A673 (cell line): ENCODE measurements at regions not wholly inside any gene's neighbourhood (a gene's known extent, or its start where the extent isn't known, plus 50 kb on each side); places are given as distances from the start of the nearest gene placed in this dataset.

Experiments used
- BruUV-seq: library from RNA; stranded (reverse); fragments of 400-500 nt; replicated peaks from 2 replicates; lab custom pipeline; 2021; lab: Mats Ljungman, UMichigan
- CTCF ChIA-PET: fragments of 300-600 bp; sonication (Branson Sonifier 250); formaldehyde crosslinking; loops from one replicate; lab custom pipeline; 2022; ENCODE audit warnings: antibody characterized with exemption; lab: Charles Lee
- POLR2A ChIA-PET: fragments of 300-600 bp; sonication (Branson Sonifier 250); formaldehyde crosslinking; loops from one replicate; lab custom pipeline; 2022; ENCODE audit warnings: antibody characterized with exemption; ENCODE audit not compliant: low non-redundant PET; lab: Charles Lee
- DNase-seq: peaks from one replicate; pipeline ENCODE4 v3.0.0-alpha.2; 2015; ENCODE audit warnings: low spot score
- H3K27ac ChIP-seq: fragments of 200-600 bp; sonication (generic); 2 replicates; pipeline ENCODE4 v1.5.1; 2016; ENCODE audit warnings: mixed run types, low read depth, mild to moderate bottlenecking, mixed read lengths, antibody characterized with exemption, low read length; ENCODE audit not compliant: poor library complexity, severe bottlenecking
- H3K27me3 ChIP-seq: fragments of 200-600 bp; sonication (generic); replicated peaks from 2 replicates; pipeline ENCODE4 v1.6.1; 2017; ENCODE audit warnings: mixed run types, low read depth, mild to moderate bottlenecking, mixed read lengths, antibody characterized with exemption, low read length; ENCODE audit not compliant: insufficient read depth, poor library complexity
- H3K36me3 ChIP-seq: fragments of 200-600 bp; sonication (generic); 2 replicates; pipeline ENCODE4 v1.6.1; 2016; ENCODE audit warnings: mixed run types, mild to moderate bottlenecking, mixed read lengths, antibody characterized with exemption, low read length; ENCODE audit not compliant: insufficient read depth, poor library complexity, severe bottlenecking
- H3K4me1 ChIP-seq: fragments of 200-600 bp; sonication (generic); 2 replicates; pipeline ENCODE4 v1.6.1; 2017; ENCODE audit warnings: mixed run types, mild to moderate bottlenecking, mixed read lengths, antibody characterized with exemption, low read length; ENCODE audit not compliant: insufficient read depth, poor library complexity, severe bottlenecking
- H3K4me3 ChIP-seq: fragments of 200-600 bp; sonication (generic); 2 replicates; pipeline ENCODE4 v1.5.1; 2016; ENCODE audit warnings: low read depth, mixed run types, mild to moderate bottlenecking, mixed read lengths, low read length; ENCODE audit not compliant: poor library complexity, severe bottlenecking
- H3K9me3 ChIP-seq: fragments of 200-600 bp; sonication (generic); 2 replicates; pipeline ENCODE4 v1.6.1; 2016; ENCODE audit warnings: mixed run types, low read depth, mild to moderate bottlenecking, mixed read lengths, antibody characterized with exemption, low read length; ENCODE audit not compliant: poor library complexity, severe bottlenecking
- EZH2 ChIP-seq: fragments of 200-600 bp; sonication (generic); IDR thresholded peaks from 2 replicates; pipeline ENCODE4 v1.6.1; 2017; ENCODE audit warnings: borderline replicate concordance, low read depth, mild to moderate bottlenecking, mixed read lengths, antibody characterized with exemption, low read length; ENCODE audit not compliant: poor library complexity, severe bottlenecking
- intact Hi-C: fragments of 100-400 bp; cut with micrococcal nuclease; formaldehyde crosslinking; loops from one replicate; pipeline ENCODE4 v1.10.0; 2022; ENCODE audit not compliant: unreplicated experiment
- TF ChIP-seq, protein P1 (sequence below): fragments of 300-800, 200-600 bp; sonication (generic); conservative IDR thresholded peaks from 2 replicates; pipeline ENCODE4 v1.5.1; 2017; ENCODE audit warnings: low read depth, mild to moderate bottlenecking, antibody characterized with exemption, low read length, moderate library complexity, mixed read lengths

- Histone ChIP-seq H3K4me1 (peaks cover 18% of the 10 kb centered on the region), H3K36me3 (no peaks in the 10 kb centered on the region), H3K27ac (no peak overlapping the region), H3K9me3 (peaks cover 16% of the 10 kb centered on the region), H3K4me3 (no peak overlapping the region), H3K27me3 (no peaks in the 10 kb centered on the region)
- intact Hi-C loops, result no loop called here
- ChIA-PET POLR2A (no interaction called here), CTCF (no interaction called here)
- no TSS peak for BruUV-seq
- TF ChIP-seq, protein P1, sequence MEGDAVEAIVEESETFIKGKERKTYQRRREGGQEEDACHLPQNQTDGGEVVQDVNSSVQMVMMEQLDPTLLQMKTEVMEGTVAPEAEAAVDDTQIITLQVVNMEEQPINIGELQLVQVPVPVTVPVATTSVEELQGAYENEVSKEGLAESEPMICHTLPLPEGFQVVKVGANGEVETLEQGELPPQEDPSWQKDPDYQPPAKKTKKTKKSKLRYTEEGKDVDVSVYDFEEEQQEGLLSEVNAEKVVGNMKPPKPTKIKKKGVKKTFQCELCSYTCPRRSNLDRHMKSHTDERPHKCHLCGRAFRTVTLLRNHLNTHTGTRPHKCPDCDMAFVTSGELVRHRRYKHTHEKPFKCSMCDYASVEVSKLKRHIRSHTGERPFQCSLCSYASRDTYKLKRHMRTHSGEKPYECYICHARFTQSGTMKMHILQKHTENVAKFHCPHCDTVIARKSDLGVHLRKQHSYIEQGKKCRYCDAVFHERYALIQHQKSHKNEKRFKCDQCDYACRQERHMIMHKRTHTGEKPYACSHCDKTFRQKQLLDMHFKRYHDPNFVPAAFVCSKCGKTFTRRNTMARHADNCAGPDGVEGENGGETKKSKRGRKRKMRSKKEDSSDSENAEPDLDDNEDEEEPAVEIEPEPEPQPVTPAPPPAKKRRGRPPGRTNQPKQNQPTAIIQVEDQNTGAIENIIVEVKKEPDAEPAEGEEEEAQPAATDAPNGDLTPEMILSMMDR, result no peak
- TF ChIP-seq EZH2, result no peak
- no peak for DNase-seq
These were observed 1258.8 kb downstream of the BRD1 start for GRCh38 chr22:48568736-48569330.

GRCh38 chr22:48567213-48567975, 1260.3 kb downstream of the BRD1 start:
- ChIA-PET POLR2A (no interaction called here), CTCF (interaction anchor here (0.9 kb wide), 1 partner anchor 10 kb away, joined by 4 read pairs; no protein-coding TSS in a partner anchor)
- intact Hi-C loops, result no loop called here
- H3K27me3 ChIP-seq, result no peaks in the 10 kb centered on the region
- peak; percentile 87 for DNase-seq
- H3K4me1 ChIP-seq, result peaks cover 18% of the 10 kb centered on the region
- no TSS peak for BruUV-seq
- H3K27ac ChIP-seq, result peak overlapping the region; percentile 78
- peaks cover 16% of the 10 kb centered on the region for H3K9me3 ChIP-seq
- TF ChIP-seq, protein P1, result no peak
- no peak for TF ChIP-seq EZH2
- H3K36me3 ChIP-seq, result no peaks in the 10 kb centered on the region
- H3K4me3 ChIP-seq, result peak overlapping the region; percentile 27

- Histone ChIP-seq H3K27me3 (no peaks in the 10 kb centered on the region), H3K4me3 (peak overlapping the region; percentile 27), H3K36me3 (no peaks in the 10 kb centered on the region), H3K27ac (peak overlapping the region; percentile 78), H3K9me3 (peaks cover 14% of the 10 kb centered on the region), H3K4me1 (peaks cover 18% of the 10 kb centered on the region)
- intact Hi-C loops, result no loop called here
- ChIA-PET CTCF (no interaction called here), POLR2A (no interaction called here)
- TF ChIP-seq, protein P1, result no peak
- no peak for DNase-seq
- BruUV-seq, result no TSS peak
These were observed 1260.9 kb downstream of the BRD1 start for GRCh38 chr22:48566741-48567140.
